ENCODE measurements at regions not wholly inside any gene's neighbourhood (a gene's known extent, or its start where the extent isn't known, plus 50 kb on each side); places are given as distances from the start of the nearest gene placed in this dataset.

DNA sequence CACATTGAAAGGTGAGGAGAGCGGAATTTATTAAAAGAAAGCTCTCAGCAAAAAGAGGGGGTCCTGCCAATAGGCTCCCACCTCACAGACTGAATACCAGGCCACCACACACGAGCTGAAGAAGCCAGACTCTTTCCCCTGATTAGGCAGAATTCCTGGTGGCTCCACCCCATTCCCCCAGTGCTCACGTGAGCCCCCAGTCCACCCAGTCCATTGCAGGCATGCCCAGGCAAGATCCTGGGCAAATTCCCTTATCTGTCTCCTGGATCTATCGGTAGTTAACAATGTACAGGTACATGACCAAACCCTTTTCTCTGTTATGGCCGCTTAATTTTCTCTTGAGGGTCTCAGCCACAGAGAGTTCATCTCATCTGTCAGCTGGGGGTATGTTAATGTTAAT lies 54.6 kb upstream of the BTG3 start:
- no peak for TF ChIP-seq POLR2AphosphoS5 (IDR thresholded peaks at IDR 0.05; ENCODE audit: low read depth, low read length)
- no peak for TF ChIP-seq POLR2A (IDR thresholded peaks at IDR 0.05; ENCODE audit: low read depth, low read length)

Measured in GM12892 (cell line).